B cell (primary cell): ENCODE measurements at regions not wholly inside any gene's neighbourhood (a gene's known extent, or its start where the extent isn't known, plus 50 kb on each side); places are given as distances from the start of the nearest gene placed in this dataset.

Source experiments
- ATAC-seq: fragments of 200-7000 bp; cut with Tn5 transposase; one replicate; pipeline ENCODE4 v1.10.0; 2021; ENCODE audit warnings: low read depth, mild to moderate bottlenecking, moderate number of reproducible peaks, moderate library complexity
- CTCF ChIA-PET: fragments of 350-600 bp; sonication (Branson Sonifier 250); formaldehyde crosslinking; loops from one replicate; lab custom pipeline; 2021; ENCODE audit warnings: antibody characterized with exemption, inconsistent platforms; lab: Charles Lee
- POLR2A ChIA-PET: fragments of 350-600 bp; sonication (Branson Sonifier 250); formaldehyde crosslinking; loops from one replicate; lab custom pipeline; 2021; ENCODE audit warnings: antibody characterized with exemption; lab: Charles Lee
- DNase-seq: peaks from one replicate; pipeline ENCODE4 v3.0.0; 2013
- H2AFZ ChIP-seq: 2 replicates; pipeline ENCODE4 v1.6.1; 2012; ENCODE audit warnings: mild to moderate bottlenecking, low read depth, low read length; ENCODE audit not compliant: insufficient read depth, poor library complexity, severe bottlenecking
- H3K27ac ChIP-seq, 2 donors: 1 replicate in 1 of 2; 2 replicates in 1 of 2; pipeline ENCODE4 v1.5.1; 2012 to 2013; ENCODE audit warnings: low read length in 2 of 2, mild to moderate bottlenecking in 2 of 2, moderate library complexity in 1 of 2
- H3K27me3 ChIP-seq, 4 experiments: fragments of 200-600 bp in 1 of 4; sonication (generic) in 1 of 4; replicated peaks in 1 of 4; 1 replicate in 2 of 4; 2 replicates in 2 of 4; pipeline versions ENCODE4 v1.6.1 to v1.7.0; 2013 to 2016; ENCODE audit warnings: low read length in 3 of 4, mild to moderate bottlenecking in 2 of 4, mixed read lengths in 1 of 4, moderate library complexity in 1 of 4; ENCODE audit not compliant: insufficient read depth in 4 of 4, control insufficient read depth in 3 of 4; ENCODE audit errors: control extremely low read depth in 1 of 4
- H3K36me3 ChIP-seq, 2 experiments: replicated peaks in 1 of 2; 1 replicate in 1 of 2; 2 replicates in 1 of 2; pipeline versions ENCODE4 v1.6.1 to v1.7.1; 2013; ENCODE audit warnings: low read length in 1 of 2; ENCODE audit not compliant: insufficient read depth in 2 of 2, control insufficient read depth in 1 of 2; ENCODE audit errors: control extremely low read depth in 1 of 2, extremely low read depth in 1 of 2
- H3K4me1 ChIP-seq, 2 donors: fragments of 200-600 bp in 1 of 2; sonication (generic) in 1 of 2; 1 replicate in 1 of 2; 2 replicates in 1 of 2; pipeline versions ENCODE4 v1.5.1 to v1.6.1; 2013 to 2017; ENCODE audit warnings: low read length in 2 of 2; ENCODE audit not compliant: control insufficient read depth in 2 of 2, insufficient read depth in 2 of 2
- H3K4me2 ChIP-seq: replicated peaks from 2 replicates; pipeline ENCODE3; 2012; ENCODE audit warnings: mild to moderate bottlenecking, low read depth, low read length; ENCODE audit not compliant: poor library complexity, severe bottlenecking
- H3K4me3 ChIP-seq, 5 experiments: fragments of 200-600 bp in 1 of 5; sonication (generic) in 1 of 5; 1 replicate in 3 of 5; 2 replicates in 2 of 5; pipeline versions ENCODE4 v1.5.1 to v1.7.0; 2011 to 2016; ENCODE audit warnings: low read length in 4 of 5, mild to moderate bottlenecking in 4 of 5, low read depth in 2 of 5, control low read depth in 1 of 5, moderate library complexity in 1 of 5; ENCODE audit not compliant: insufficient read depth in 1 of 5; ENCODE audit errors: control extremely low read depth in 1 of 5, extremely low read depth in 1 of 5
- H3K79me2 ChIP-seq: fragments of 200-600 bp; sonication (generic); one replicate; pipeline ENCODE4 v1.6.0; 2016; ENCODE audit warnings: low read length; ENCODE audit not compliant: control insufficient read depth, insufficient read depth
- H3K9ac ChIP-seq: fragments of 200-600 bp; sonication (generic); 2 replicates; pipeline ENCODE4 v1.6.1; 2017; ENCODE audit warnings: mild to moderate bottlenecking, low read length, moderate library complexity
- H3K9me3 ChIP-seq, 3 donors: one replicate each; pipeline versions ENCODE4 v1.6.1 to v1.7.1; 2013; ENCODE audit warnings: low read length in 2 of 3; ENCODE audit not compliant: control insufficient read depth in 2 of 3, insufficient read depth in 1 of 3; ENCODE audit errors: control extremely low read depth in 1 of 3
- H4K20me1 ChIP-seq: 2 replicates; pipeline ENCODE4 v1.6.0; 2012; ENCODE audit warnings: mild to moderate bottlenecking, low read length; ENCODE audit not compliant: insufficient read depth, control insufficient read depth, poor library complexity, severe bottlenecking
- H3K27ac Mint-ChIP-seq: one replicate; pipeline ENCODE4 v1.8.0; 2021; ENCODE audit warnings: mixed read lengths
- H3K27me3 Mint-ChIP-seq: one replicate; pipeline ENCODE4 v1.8.0; 2021; ENCODE audit warnings: mixed read lengths
- H3K4me1 Mint-ChIP-seq: one replicate; pipeline ENCODE4 v1.8.0; 2021; ENCODE audit warnings: mixed read lengths
- H3K4me3 Mint-ChIP-seq: one replicate; pipeline ENCODE4 v1.8.0; 2021; ENCODE audit warnings: mixed read lengths
- H3K9me3 Mint-ChIP-seq: one replicate; pipeline ENCODE4 v1.8.0; 2022; ENCODE audit warnings: mixed read lengths; ENCODE audit not compliant: insufficient read depth
- CTCF ChIP-seq: fragments of 200-600 bp; IDR thresholded peaks from one replicate; pipeline ENCODE4 v1.8.0; 2022; ENCODE audit warnings: antibody characterized with exemption, mild to moderate bottlenecking
- EZH2 ChIP-seq: IDR thresholded peaks from 2 replicates; pipeline ENCODE4 v1.6.1; 2012; ENCODE audit warnings: borderline replicate concordance, low read depth, mild to moderate bottlenecking, moderate library complexity, low read length; ENCODE audit not compliant: insufficient read depth, poor library complexity, severe bottlenecking
- WGBS: methylation state at CpG from one replicate; pipeline ENCODE4 v1.1.5; 2013; ENCODE audit warnings: missing lambda C conversion rate; ENCODE audit not compliant: insufficient coverage; 5-methylcytosine and 5-hydroxymethylcytosine counted together
- intact Hi-C: fragments of 100-400 bp; cut with micrococcal nuclease; formaldehyde crosslinking; loops from one replicate; pipeline ENCODE4 v1.10.0; 2022

- DNase-seq (no peak), ATAC-seq (no peak)
- Histone ChIP-seq H4K20me1 (no peaks in the 10 kb centered on the region), H3K4me3 (no peak overlapping the region), H3K79me2 (no peaks in the 10 kb centered on the region), H3K27ac (no peak overlapping the region), H3K4me1 (no peaks in the 10 kb centered on the region), H3K9ac (no peak overlapping the region), H3K27me3 (no peaks in the 10 kb centered on the region), H3K36me3 (no peaks in the 10 kb centered on the region), H2AFZ (no peak overlapping the region), H3K9me3 (no peaks in the 10 kb centered on the region), H3K4me2 (no peak overlapping the region)
- no peaks in the 10 kb centered on the region for H3K4me1 Mint-ChIP-seq
- ChIA-PET CTCF (no interaction called here), POLR2A (no interaction called here)
- H3K27ac Mint-ChIP-seq, result no peak overlapping the region
- H3K27me3 Mint-ChIP-seq, result peaks cover 11% of the 10 kb centered on the region
- TF ChIP-seq CTCF, result no peak
- intact Hi-C loops, result no loop called here
- H3K9me3 Mint-ChIP-seq, result no peaks in the 10 kb centered on the region
- no peak overlapping the region for H3K4me3 Mint-ChIP-seq
These were observed 201.8 kb upstream of the SERP2 start for GRCh38 chr13:44171861-44172260.

- DNase-seq (no peak), ATAC-seq (no peak)
- Histone ChIP-seq H3K4me2 (no peak overlapping the region), H3K27ac (no peak overlapping the region), H3K4me3 (no peak overlapping the region), H3K4me1 (no peaks in the 10 kb centered on the region), H4K20me1 (no peaks in the 10 kb centered on the region), H3K79me2 (no peaks in the 10 kb centered on the region), H3K36me3 (no peaks in the 10 kb centered on the region), H3K9me3 (no peaks in the 10 kb centered on the region), H3K27me3 (no peaks in the 10 kb centered on the region), H3K9ac (no peak overlapping the region), H2AFZ (no peak overlapping the region)
- no peaks in the 10 kb centered on the region for H3K4me1 Mint-ChIP-seq
- POLR2A ChIA-PET, result no interaction called here
- H3K27me3 Mint-ChIP-seq, result peaks cover 11% of the 10 kb centered on the region
- no peak overlapping the region for H3K4me3 Mint-ChIP-seq
- no peak overlapping the region for H3K27ac Mint-ChIP-seq
- WGBS, result no CpG with 5 or more reads among the region's 4 CpGs
- H3K9me3 Mint-ChIP-seq, result no peaks in the 10 kb centered on the region
- intact Hi-C loops, result no loop called here
- TF ChIP-seq CTCF (no peak), EZH2 (no peak)
- CTCF ChIA-PET, result no interaction called here
These were observed 201.3 kb upstream of the SERP2 start for GRCh38 chr13:44172281-44172810.
